ENCODE measurements at regions not wholly inside any gene's neighbourhood (a gene's known extent, or its start where the extent isn't known, plus 50 kb on each side); places are given as distances from the start of the nearest gene placed in this dataset.

DNA sequence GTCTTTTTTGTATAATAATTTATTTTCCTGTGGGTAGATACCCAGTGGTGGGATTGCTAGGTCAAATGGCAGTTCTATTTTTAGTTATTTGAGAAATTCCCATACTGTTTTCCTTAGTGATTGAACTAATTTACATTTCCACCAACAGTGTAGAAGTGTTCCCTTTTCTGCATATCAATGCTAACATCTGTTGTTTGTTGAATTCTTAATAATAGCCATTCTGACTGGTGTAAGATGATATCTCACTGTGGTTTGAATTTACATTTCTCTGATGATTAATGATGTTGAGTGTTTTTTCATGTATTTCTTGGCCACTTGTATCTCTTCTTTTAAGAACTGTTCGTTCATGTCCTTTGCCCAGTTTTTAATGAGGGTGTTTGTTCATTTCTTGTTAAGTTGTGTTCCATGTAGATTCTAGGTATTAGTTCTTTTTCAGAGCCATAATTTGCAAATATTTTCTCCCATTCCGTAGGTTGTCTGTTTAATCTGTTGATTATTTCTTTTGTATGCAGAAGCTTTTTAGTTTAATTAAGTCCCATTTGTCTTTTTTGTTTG, 713.3 kb upstream of the EPHA6 start:
- Mint-ChIP-seq H3K4me1 (peaks cover 18% of the 10 kb centered on the region), H3K9me3 (peaks cover 12% of the 10 kb centered on the region), H3K36me3 (no peaks in the 10 kb centered on the region), H3K27me3 (ENCODE audit: low read depth) (peaks cover 6% of the 10 kb centered on the region), H3K4me3 (peak overlapping the region; percentile 4; the same call in 1 of the 2 replicates), H3K27ac (peak overlapping the region; percentile 4)
- ChIA-PET CTCF (no interaction called here), POLR2A (no interaction called here)
- no peak for DNase-seq (ENCODE audit: low spot score)
- peak; percentile 39; the same call in 1 of the 2 replicates for ATAC-seq
- TF ChIP-seq, protein P1, sequence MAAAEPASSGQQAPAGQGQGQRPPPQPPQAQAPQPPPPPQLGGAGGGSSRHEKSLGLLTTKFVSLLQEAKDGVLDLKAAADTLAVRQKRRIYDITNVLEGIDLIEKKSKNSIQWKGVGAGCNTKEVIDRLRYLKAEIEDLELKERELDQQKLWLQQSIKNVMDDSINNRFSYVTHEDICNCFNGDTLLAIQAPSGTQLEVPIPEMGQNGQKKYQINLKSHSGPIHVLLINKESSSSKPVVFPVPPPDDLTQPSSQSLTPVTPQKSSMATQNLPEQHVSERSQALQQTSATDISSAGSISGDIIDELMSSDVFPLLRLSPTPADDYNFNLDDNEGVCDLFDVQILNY (CRISPR knock-in tag; IDR thresholded peaks at IDR 0.05), result no peak
- TF ChIP-seq ZNF425 (CRISPR knock-in tag; conservative IDR thresholded peaks at IDR 0.05) (no peak), ZNF423 (CRISPR knock-in tag; IDR thresholded peaks at IDR 0.05) (no peak), ZNF232 (CRISPR knock-in tag; IDR thresholded peaks at IDR 0.05) (no peak), SMAD3 (CRISPR knock-in tag; IDR thresholded peaks at IDR 0.05; ENCODE audit: borderline replicate concordance) (no peak), MAX (CRISPR knock-in tag; IDR thresholded peaks at IDR 0.05) (no peak), HMGA2 (CRISPR knock-in tag; IDR thresholded peaks at IDR 0.05) (no peak), NFYB (CRISPR knock-in tag; conservative IDR thresholded peaks at IDR 0.05; ENCODE audit: low read depth) (no peak), SP1 (CRISPR knock-in tag; conservative IDR thresholded peaks at IDR 0.05) (no peak), ZNF219 (CRISPR knock-in tag; IDR thresholded peaks at IDR 0.05; ENCODE audit: borderline replicate concordance) (no peak)
- TF ChIP-seq, protein P2, sequence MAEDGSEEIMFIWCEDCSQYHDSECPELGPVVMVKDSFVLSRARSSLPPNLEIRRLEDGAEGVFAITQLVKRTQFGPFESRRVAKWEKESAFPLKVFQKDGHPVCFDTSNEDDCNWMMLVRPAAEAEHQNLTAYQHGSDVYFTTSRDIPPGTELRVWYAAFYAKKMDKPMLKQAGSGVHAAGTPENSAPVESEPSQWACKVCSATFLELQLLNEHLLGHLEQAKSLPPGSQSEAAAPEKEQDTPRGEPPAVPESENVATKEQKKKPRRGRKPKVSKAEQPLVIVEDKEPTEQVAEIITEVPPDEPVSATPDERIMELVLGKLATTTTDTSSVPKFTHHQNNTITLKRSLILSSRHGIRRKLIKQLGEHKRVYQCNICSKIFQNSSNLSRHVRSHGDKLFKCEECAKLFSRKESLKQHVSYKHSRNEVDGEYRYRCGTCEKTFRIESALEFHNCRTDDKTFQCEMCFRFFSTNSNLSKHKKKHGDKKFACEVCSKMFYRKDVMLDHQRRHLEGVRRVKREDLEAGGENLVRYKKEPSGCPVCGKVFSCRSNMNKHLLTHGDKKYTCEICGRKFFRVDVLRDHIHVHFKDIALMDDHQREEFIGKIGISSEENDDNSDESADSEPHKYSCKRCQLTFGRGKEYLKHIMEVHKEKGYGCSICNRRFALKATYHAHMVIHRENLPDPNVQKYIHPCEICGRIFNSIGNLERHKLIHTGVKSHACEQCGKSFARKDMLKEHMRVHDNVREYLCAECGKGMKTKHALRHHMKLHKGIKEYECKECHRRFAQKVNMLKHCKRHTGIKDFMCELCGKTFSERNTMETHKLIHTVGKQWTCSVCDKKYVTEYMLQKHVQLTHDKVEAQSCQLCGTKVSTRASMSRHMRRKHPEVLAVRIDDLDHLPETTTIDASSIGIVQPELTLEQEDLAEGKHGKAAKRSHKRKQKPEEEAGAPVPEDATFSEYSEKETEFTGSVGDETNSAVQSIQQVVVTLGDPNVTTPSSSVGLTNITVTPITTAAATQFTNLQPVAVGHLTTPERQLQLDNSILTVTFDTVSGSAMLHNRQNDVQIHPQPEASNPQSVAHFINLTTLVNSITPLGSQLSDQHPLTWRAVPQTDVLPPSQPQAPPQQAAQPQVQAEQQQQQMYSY (CRISPR knock-in tag; IDR thresholded peaks at IDR 0.05), result no peak

DNA sequence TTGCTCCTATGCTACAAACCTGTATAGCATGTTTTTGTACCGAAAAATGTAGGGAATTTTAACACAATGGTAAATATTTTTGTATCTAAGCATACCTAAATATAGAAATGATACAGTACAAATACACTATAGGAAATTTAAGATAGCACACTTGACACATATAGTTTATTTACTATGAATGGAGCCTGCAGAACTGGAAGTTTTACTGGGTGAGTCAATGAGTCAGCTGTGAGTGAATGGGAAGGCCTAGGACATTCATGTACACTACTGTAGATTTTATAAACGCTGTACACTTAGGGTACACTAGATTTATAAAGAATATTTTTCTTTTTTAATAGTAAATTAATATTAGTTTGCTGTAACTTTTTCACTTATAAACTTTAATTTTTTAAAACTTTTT, 707.7 kb upstream of the EPHA6 start:
- H3K4me3 Mint-ChIP-seq, result no peak overlapping the region
- TF ChIP-seq, protein P3, sequence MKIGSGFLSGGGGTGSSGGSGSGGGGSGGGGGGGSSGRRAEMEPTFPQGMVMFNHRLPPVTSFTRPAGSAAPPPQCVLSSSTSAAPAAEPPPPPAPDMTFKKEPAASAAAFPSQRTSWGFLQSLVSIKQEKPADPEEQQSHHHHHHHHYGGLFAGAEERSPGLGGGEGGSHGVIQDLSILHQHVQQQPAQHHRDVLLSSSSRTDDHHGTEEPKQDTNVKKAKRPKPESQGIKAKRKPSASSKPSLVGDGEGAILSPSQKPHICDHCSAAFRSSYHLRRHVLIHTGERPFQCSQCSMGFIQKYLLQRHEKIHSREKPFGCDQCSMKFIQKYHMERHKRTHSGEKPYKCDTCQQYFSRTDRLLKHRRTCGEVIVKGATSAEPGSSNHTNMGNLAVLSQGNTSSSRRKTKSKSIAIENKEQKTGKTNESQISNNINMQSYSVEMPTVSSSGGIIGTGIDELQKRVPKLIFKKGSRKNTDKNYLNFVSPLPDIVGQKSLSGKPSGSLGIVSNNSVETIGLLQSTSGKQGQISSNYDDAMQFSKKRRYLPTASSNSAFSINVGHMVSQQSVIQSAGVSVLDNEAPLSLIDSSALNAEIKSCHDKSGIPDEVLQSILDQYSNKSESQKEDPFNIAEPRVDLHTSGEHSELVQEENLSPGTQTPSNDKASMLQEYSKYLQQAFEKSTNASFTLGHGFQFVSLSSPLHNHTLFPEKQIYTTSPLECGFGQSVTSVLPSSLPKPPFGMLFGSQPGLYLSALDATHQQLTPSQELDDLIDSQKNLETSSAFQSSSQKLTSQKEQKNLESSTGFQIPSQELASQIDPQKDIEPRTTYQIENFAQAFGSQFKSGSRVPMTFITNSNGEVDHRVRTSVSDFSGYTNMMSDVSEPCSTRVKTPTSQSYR (CRISPR knock-in tag; IDR thresholded peaks at IDR 0.05), result no peak
- no peak for TF ChIP-seq ESRRA (CRISPR knock-in tag; IDR thresholded peaks at IDR 0.05; ENCODE audit: borderline replicate concordance)
- peaks cover 22% of the 10 kb centered on the region for H3K4me1 Mint-ChIP-seq
- no peak overlapping the region for H3K27ac Mint-ChIP-seq
- no peaks in the 10 kb centered on the region for H3K36me3 Mint-ChIP-seq
- DNase-seq (ENCODE audit: low spot score), result no peak
- H3K9me3 Mint-ChIP-seq, result no peaks in the 10 kb centered on the region
- ATAC-seq, result no peak
- peaks cover 6% of the 10 kb centered on the region for H3K27me3 Mint-ChIP-seq (ENCODE audit: low read depth)
- CTCF ChIA-PET, result no interaction called here
- POLR2A ChIA-PET, result no interaction called here

Measured in WTC11 (cell line).